ENCODE measurements at regions not wholly inside any gene's neighbourhood (a gene's known extent, or its start where the extent isn't known, plus 50 kb on each side); places are given as distances from the start of the nearest gene placed in this dataset.

GRCh38 chr6:154925130-154925529 lies 70.0 kb upstream of the TIAM2 start:
- TF ChIP-seq CTCF (conservative IDR thresholded peaks at IDR 0.05; ENCODE audit: low read depth): no peak
- no peak for DNase-seq (ENCODE audit: low spot score)
- CTCF ChIA-PET: interaction anchor here (0.6 to 0.8 kb wide), 3 partner anchors 14 to 346 kb away, joined by 3 to 6 read pairs (median 5); no protein-coding TSS in a partner anchor
- POLR2A ChIA-PET (ENCODE audit: low non-redundant PET): no interaction called here
- no peak overlapping the region for H3K27ac ChIP-seq

GRCh38 chr6:154926366-154926765 lies 68.7 kb upstream of the TIAM2 start:
- H3K27ac ChIP-seq: no peak overlapping the region
- DNase-seq (ENCODE audit: low spot score): no peak
- POLR2A ChIA-PET (ENCODE audit: low non-redundant PET): no interaction called here
- no peak for TF ChIP-seq CTCF (conservative IDR thresholded peaks at IDR 0.05; ENCODE audit: low read depth)
- CTCF ChIA-PET: interaction anchor here (0.7 kb wide), 1 partner anchor 945 kb away, joined by 4 read pairs; no protein-coding TSS in a partner anchor

GRCh38 chr6:154928325-154928922 lies 66.7 kb upstream of the TIAM2 start:
- CTCF ChIA-PET: interaction anchor here (0.6 to 1.4 kb wide), 17 partner anchors 9 to 544 kb away, joined by 3 to 10 read pairs (median 3); no protein-coding TSS in a partner anchor
- peak; percentile 77 for TF ChIP-seq CTCF (conservative IDR thresholded peaks at IDR 0.05; ENCODE audit: low read depth)
- no peak overlapping the region for H3K27ac ChIP-seq
- peak; percentile 65 for DNase-seq (ENCODE audit: low spot score)
- POLR2A ChIA-PET (ENCODE audit: low non-redundant PET): no interaction called here

- TF ChIP-seq CTCF (conservative IDR thresholded peaks at IDR 0.05; ENCODE audit: low read depth): no peak
- CTCF ChIA-PET: interaction anchor here (0.6 to 0.9 kb wide), 2 partner anchors 69 to 255 kb away, joined by 3 to 4 read pairs; no protein-coding TSS in a partner anchor
- H3K27ac ChIP-seq: no peak overlapping the region
- POLR2A ChIA-PET (ENCODE audit: low non-redundant PET): no interaction called here
- no peak for DNase-seq (ENCODE audit: low spot score)
These were observed 64.7 kb upstream of the TIAM2 start for GRCh38 chr6:154930451-154930851.

GRCh38 chr6:154931711-154932424 lies 63.2 kb upstream of the TIAM2 start:
- H3K27ac ChIP-seq: no peak overlapping the region
- CTCF ChIA-PET: interaction anchor here (0.7 to 1.0 kb wide), 2 partner anchors 99 to 329 kb away, joined by 3 to 4 read pairs; no protein-coding TSS in a partner anchor
- DNase-seq (ENCODE audit: low spot score): no peak
- POLR2A ChIA-PET (ENCODE audit: low non-redundant PET): no interaction called here
- no peak for TF ChIP-seq CTCF (conservative IDR thresholded peaks at IDR 0.05; ENCODE audit: low read depth)

GRCh38 chr6:154932515-154933027 lies 62.5 kb upstream of the TIAM2 start:
- no peak overlapping the region for H3K27ac ChIP-seq
- POLR2A ChIA-PET (ENCODE audit: low non-redundant PET): no interaction called here
- TF ChIP-seq CTCF (conservative IDR thresholded peaks at IDR 0.05; ENCODE audit: low read depth): no peak
- CTCF ChIA-PET: interaction anchor here (1.0 kb wide), 1 partner anchor 329 kb away, joined by 4 read pairs; no protein-coding TSS in a partner anchor
- peak; percentile 52 for DNase-seq (ENCODE audit: low spot score)

Measured in RWPE1 (cell line).